HUES48 (cell line): ENCODE measurements at regions not wholly inside any gene's neighbourhood (a gene's known extent, or its start where the extent isn't known, plus 50 kb on each side); places are given as distances from the start of the nearest gene placed in this dataset.
"Not testable (repeated sequence)": the region's sequence is repeated elsewhere in the genome, so short reads cannot be mapped to it uniquely, and the experiment has no call there.

Experiments used
- H3K27ac ChIP-seq: one replicate; pipeline ENCODE4 v1.7.0; 2013; ENCODE audit warnings: low read depth, low read length, inconsistent platforms
- H3K27me3 ChIP-seq: 2 replicates; pipeline ENCODE4 v1.6.1; 2013; ENCODE audit warnings: mild to moderate bottlenecking, low read length; ENCODE audit not compliant: control insufficient read depth, insufficient read depth
- H3K36me3 ChIP-seq: 2 replicates; pipeline ENCODE4 v1.6.1; 2013; ENCODE audit warnings: low read length; ENCODE audit not compliant: control insufficient read depth, insufficient read depth
- H3K4me1 ChIP-seq: 2 replicates; pipeline ENCODE4 v1.6.1; 2013; ENCODE audit warnings: mild to moderate bottlenecking, low read length; ENCODE audit not compliant: control insufficient read depth, insufficient read depth
- H3K4me3 ChIP-seq: 2 replicates; pipeline ENCODE4 v1.5.1; 2013; ENCODE audit warnings: mild to moderate bottlenecking, low read depth, low read length
- H3K9ac ChIP-seq: 2 replicates; pipeline ENCODE4 v1.6.1; 2013; ENCODE audit warnings: mild to moderate bottlenecking, low read depth, low read length, moderate library complexity
- H3K9me3 ChIP-seq: 2 replicates; pipeline ENCODE4 v1.6.1; 2013; ENCODE audit warnings: low read length; ENCODE audit not compliant: control insufficient read depth, insufficient read depth

DNA sequence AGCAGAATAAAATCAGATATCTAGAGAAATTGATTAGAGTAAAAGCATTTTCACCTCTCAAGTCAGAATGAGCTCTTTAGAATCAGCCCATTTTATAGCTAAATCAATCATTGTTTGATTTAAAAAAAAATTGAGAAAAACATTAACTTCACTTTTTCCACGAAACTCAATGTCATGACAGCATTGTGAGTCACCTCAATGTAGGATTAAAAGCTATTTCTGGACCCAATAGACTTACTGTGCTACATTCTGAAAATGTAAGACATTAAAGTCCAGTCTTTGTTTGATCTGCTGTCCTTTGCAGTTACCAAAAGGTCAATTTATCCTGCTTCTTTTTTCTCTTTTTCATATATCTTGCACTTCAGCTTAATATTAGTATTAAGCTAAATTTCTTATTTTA, 519.4 kb upstream of the ZNF337 start:
- no peak overlapping the region for H3K4me3 ChIP-seq
- H3K9ac ChIP-seq = no peak overlapping the region
- H3K36me3 ChIP-seq = no peaks in the 10 kb centered on the region
- H3K27me3 ChIP-seq = peaks cover 12% of the 10 kb centered on the region
- no peaks in the 10 kb centered on the region for H3K4me1 ChIP-seq
- H3K9me3 ChIP-seq = peaks cover 2% of the 10 kb centered on the region
- H3K27ac ChIP-seq = no peak overlapping the region

DNA sequence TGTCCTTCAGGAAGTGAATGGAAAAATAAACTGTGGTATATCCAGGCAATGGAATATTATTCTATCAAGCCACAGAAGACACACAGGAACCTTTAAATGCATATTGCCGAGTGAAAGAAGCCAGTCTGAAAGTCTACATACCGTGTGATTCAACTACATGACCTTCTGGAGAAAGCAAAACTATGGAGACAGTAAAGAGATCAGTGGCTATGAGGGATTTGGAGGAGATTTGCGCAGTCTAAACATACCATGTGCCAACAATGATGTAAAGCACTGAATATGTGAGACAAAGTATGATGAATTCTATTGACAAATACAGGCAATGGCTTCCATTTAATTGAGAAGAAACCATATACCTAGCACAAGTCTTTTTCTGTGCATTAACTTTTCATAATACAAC, 518.3 kb upstream of the ZNF337 start:
- Histone ChIP-seq H3K27me3 (peaks cover 17% of the 10 kb centered on the region), H3K9ac (no peak overlapping the region), H3K36me3 (no peaks in the 10 kb centered on the region), H3K4me1 (no peaks in the 10 kb centered on the region), H3K27ac (no peak overlapping the region), H3K9me3 (peaks cover 2% of the 10 kb centered on the region), H3K4me3 (no peak overlapping the region)

DNA sequence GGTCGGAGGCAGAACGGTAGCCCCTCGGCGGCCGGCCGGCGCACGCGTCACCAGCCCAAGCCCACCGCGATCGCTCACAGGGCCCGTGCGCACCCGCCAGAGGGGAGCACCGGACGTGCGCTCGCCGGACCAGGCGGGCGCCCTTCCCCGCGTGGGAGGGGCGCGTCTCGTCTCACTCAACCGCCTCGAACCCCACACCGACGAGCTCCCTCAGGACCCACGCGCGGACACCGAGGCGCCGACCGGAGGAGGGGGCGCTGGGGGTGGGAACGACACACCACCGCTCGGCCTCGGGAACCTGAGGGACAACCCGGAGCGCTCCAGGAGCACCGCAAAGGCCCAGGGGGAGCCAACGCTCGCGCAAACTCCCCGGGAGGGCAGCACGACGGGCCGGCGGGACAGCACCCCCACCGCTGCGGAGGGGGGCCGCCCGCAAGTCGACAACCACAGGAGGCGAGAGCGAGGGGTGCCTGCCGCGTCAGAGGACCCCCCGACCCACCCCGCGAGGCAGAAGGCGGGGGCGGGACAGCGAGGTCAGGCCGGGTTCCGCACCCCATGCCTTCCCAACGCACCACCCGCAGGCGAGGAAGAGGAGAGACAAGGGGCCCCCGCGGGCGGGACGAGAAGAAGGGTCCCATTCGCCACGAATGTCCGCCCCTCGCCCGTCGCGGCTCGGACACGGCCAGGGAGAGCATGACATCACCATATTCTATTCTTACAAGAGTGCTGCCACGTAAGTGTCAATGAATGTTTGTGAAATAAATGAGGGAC, 512.7 kb upstream of the ZNF337 start:
- Histone ChIP-seq H3K9me3 (no peaks in the 10 kb centered on the region), H3K27ac (no peak overlapping the region), H3K4me3 (peak overlapping the region; percentile 59), H3K27me3 (peaks cover 59% of the 10 kb centered on the region), H3K36me3 (no peaks in the 10 kb centered on the region), H3K9ac (no peak overlapping the region), H3K4me1 (no peaks in the 10 kb centered on the region)

DNA sequence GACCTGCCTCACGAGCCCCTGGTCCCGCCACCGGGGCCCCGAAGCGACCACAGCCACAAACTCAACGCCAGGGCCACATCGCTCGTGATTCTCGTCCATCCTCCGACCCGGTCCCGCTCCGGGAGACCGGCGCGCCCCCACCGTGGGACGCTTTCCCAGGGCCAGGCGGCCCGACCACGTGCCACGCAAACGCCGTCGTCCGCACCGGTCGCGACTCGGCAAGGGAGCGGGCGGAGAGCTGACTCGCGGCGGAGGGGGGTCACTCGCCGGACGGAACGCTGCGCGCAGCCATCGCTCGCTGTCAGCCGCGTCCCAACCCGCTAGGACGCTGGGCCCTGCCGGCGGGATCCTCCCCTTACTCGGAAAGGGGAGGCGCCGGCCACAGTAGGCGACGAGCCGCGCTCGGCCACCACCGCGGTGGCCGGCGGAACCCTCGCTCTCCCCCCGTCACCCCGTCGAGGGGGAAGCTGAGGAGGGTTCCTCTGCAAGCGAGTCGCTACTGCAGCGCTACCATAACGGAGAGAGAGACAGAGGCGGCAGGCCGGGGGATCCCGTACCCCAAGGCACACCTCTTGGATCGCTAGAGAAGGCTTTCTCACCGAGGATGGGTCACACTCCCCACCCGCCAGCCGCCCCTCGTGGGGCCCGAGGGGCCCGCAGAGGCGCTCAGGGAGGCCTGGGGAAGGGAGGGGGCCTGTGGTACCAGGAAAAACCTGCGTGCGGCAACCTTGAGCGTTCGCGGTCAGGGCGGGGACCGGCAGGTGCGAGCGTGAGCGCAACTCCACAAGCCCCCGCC, 511.8 kb upstream of the ZNF337 start:
- Histone ChIP-seq H3K27ac (no peak overlapping the region), H3K9me3 (no peaks in the 10 kb centered on the region), H3K36me3 (no peaks in the 10 kb centered on the region), H3K27me3 (peaks cover 59% of the 10 kb centered on the region), H3K9ac (no peak overlapping the region), H3K4me3 (peak overlapping the region; percentile 59), H3K4me1 (no peaks in the 10 kb centered on the region)

DNA sequence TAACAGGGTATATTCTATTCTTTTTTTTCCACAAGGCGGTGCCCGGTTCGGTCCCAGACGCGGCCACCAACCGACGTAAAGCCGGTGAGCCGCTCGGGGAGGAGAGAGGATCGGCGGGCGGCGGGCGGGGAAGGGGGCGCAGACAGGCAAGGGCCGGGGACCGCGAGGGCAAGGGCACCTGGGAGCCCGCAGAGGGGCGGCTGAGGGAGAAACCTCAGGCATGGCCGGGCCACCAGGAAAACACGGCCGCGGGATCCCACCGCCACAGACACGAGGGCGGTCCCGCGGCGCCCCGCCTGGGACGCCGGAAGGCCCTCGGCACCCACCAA, 511.3 kb upstream of the ZNF337 start:
- Histone ChIP-seq H3K27me3 (peaks cover 59% of the 10 kb centered on the region), H3K4me3 (peak overlapping the region; percentile 59)
- not testable (repeated sequence) for H3K27ac ChIP-seq, H3K36me3 ChIP-seq, H3K4me1 ChIP-seq, H3K9me3 ChIP-seq, H3K9ac ChIP-seq

DNA sequence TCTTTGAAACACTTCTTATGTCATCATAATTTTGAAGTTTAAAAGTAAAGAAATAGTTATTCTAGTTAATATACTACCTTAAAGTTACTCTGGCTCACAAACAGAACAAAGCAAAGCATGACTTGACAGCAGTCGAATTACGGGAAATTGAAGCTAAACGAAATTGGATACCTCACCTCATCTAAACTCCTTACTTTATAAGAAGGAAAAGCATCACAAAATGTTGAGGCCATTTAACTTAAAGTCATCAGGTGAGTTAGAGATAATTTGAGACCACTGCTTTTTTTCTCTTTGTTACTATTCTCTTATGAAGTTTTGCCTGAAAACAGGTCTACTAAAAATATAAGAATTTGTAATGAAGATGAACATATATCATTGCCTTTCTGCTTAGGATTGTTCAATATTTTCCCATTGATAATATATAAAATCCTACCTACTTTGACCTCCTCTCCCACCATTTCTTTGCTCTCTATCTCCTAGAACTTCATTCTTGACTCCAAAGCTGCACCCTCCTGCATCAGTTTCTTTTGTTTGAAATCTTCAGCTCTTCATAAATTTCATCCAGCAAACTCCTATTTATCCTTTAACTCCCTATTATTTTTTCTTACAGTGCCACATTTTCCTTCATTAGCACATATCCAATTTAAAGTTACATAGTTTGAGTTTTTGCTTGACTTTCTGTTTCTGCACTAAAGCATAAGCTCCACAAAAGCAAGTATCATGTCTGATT, 510.7 kb upstream of the ZNF337 start:
- H3K4me1 ChIP-seq = no peaks in the 10 kb centered on the region
- peaks cover 59% of the 10 kb centered on the region for H3K27me3 ChIP-seq
- peak overlapping the region; percentile 59; the same call in 1 of the 2 replicates for H3K4me3 ChIP-seq
- H3K27ac ChIP-seq = no peak overlapping the region
- no peak overlapping the region for H3K9ac ChIP-seq
- no peaks in the 10 kb centered on the region for H3K36me3 ChIP-seq
- no peaks in the 10 kb centered on the region for H3K9me3 ChIP-seq

DNA sequence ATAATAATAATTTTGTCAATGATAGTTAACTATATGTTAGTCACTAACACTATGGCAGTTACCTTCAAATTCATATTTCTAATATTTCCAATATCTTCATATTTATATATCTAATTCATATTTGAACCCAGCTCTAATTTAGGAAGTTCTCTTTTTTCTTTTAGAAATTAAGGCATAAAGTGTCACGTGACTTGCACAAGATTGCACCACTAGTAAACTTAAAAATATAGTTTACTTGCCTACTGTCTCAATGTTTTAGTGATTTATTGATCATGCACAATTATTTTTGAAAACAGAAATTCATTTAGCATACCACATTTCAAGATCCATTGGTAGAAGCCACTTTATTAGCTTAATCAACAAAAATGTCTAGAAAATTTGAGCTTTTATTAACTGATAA, 508.7 kb upstream of the ZNF337 start:
- Histone ChIP-seq H3K4me3 (no peak overlapping the region), H3K4me1 (no peaks in the 10 kb centered on the region), H3K36me3 (no peaks in the 10 kb centered on the region), H3K27me3 (peaks cover 46% of the 10 kb centered on the region), H3K9ac (no peak overlapping the region), H3K27ac (no peak overlapping the region), H3K9me3 (peaks cover 5% of the 10 kb centered on the region; the same call in 1 of the 2 replicates)

DNA sequence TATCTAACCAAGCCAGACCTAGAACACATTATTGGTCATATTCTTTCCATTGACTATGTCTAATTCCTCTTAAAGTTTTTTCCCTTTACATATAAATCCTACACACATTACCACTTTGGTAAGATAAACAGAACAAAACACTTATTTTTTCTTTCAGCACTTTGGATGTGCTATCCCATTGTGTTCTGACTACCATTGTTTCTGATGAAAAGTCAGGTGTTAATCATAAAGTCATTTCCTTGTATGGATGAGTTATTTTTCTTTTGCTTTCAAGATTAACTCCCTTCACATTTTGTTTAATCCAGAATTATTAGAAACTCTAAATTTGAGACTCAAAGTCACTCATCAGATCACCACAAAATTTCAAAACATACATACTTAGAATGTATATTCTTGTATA, 504.4 kb upstream of the ZNF337 start:
- H3K4me3 ChIP-seq, H3K4me1 ChIP-seq, H3K27ac ChIP-seq, H3K36me3 ChIP-seq, H3K9me3 ChIP-seq, H3K9ac ChIP-seq, H3K27me3 ChIP-seq: not testable (repeated sequence)

DNA sequence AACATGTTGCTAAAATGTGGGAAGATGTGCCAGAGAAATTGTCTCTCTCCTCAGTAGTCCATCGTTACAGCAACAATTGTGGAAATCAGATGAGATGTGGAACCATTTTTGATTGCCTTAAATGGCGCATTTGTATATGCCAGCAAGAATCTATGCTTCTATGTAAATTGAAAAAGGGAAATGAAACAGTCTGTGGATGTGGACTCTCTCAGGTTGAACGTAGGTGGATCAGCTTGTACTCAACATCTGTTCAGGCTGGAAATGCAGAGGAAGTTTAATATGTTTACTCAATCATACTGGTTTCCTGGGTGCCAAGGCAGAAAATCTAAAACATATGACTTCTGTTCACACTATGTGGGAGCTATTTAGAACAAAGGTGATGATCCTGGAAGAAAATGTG, 490.7 kb upstream of the ZNF337 start:
- not testable (repeated sequence) for H3K27me3 ChIP-seq

DNA sequence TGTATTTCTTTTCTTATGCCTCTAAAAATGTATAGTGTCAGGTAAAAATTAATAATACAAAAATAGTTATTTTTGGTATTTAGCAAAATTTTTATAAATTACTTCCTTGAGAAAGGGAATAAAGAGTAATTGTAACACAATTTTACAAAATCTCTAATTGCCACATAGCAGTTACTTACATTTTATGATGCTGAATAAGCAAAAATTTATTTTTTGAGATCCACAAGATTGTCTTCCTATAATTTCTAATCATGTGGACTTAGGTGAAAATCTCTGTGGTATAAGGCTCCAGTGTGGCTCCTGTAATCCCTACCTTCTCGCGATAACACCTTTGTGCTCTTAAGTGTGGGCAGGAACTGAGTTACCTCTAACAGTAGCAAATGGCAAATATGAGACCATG, 487.1 kb upstream of the ZNF337 start:
- not testable (repeated sequence) for H3K27me3 ChIP-seq, H3K27ac ChIP-seq

More for the DNA sequence above, 490.7 kb upstream of the ZNF337 start:
- not testable (repeated sequence) for H3K36me3 ChIP-seq, H3K4me3 ChIP-seq, H3K27ac ChIP-seq, H3K9me3 ChIP-seq, H3K4me1 ChIP-seq, H3K9ac ChIP-seq

DNA sequence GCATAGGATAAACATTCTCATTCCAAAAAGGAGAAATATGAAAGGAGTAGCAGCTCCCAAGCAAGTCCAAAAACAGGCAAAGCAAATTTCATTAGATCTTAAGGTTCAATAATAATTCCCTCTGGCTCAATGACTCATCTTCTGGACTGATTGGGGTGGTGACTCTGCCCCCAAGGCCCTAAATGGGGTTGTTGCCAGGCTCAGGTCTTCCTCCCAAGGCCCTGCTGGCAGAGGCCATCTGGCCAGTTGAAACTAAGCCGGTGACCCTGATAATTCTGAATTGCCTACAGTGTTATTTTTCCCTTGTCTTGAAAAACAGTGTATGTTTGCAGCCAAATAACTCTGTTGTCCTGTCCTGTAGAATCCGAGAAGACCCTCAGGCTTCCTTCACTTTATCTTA, 484.7 kb upstream of the ZNF337 start:
- not testable (repeated sequence) for H3K4me1 ChIP-seq, H3K27ac ChIP-seq, H3K9ac ChIP-seq

More for the DNA sequence above, 487.1 kb upstream of the ZNF337 start:
- H3K4me1 ChIP-seq, H3K9ac ChIP-seq, H3K36me3 ChIP-seq, H3K4me3 ChIP-seq, H3K9me3 ChIP-seq: not testable (repeated sequence)

More for the DNA sequence above, 484.7 kb upstream of the ZNF337 start:
- not testable (repeated sequence) for H3K27me3 ChIP-seq, H3K36me3 ChIP-seq, H3K4me3 ChIP-seq, H3K9me3 ChIP-seq
